Ishikawa (cell line): ENCODE measurements at regions not wholly inside any gene's neighbourhood (a gene's known extent, or its start where the extent isn't known, plus 50 kb on each side); places are given as distances from the start of the nearest gene placed in this dataset.

Source experiments
- CEBPB ChIP-seq: IDR thresholded peaks from 2 replicates; pipeline ENCODE4 v1.6.1; 2012
- CREB1 ChIP-seq: IDR thresholded peaks from 2 replicates; pipeline ENCODE4 v1.6.1; 2012; ENCODE audit warnings: low read depth
- EGR1 ChIP-seq: IDR thresholded peaks from 2 replicates; pipeline ENCODE4 v1.6.1; 2012
- EP300 ChIP-seq: IDR thresholded peaks from 2 replicates; pipeline ENCODE4 v1.6.1; 2012; ENCODE audit warnings: borderline replicate concordance
- FOXM1 ChIP-seq: IDR thresholded peaks from 2 replicates; pipeline ENCODE4 v1.6.1; 2012; ENCODE audit warnings: low read depth, borderline replicate concordance
- MAX ChIP-seq: IDR thresholded peaks from 2 replicates; pipeline ENCODE4 v1.6.1; 2012
- NFIC ChIP-seq: IDR thresholded peaks from 2 replicates; pipeline ENCODE4 v1.6.1; 2012
- RAD21 ChIP-seq: IDR thresholded peaks from 2 replicates; pipeline ENCODE4 v1.6.1; 2012; ENCODE audit warnings: low read depth
- REST ChIP-seq: IDR thresholded peaks from 2 replicates; pipeline ENCODE4 v1.6.1; 2012; ENCODE audit warnings: low read depth, mild to moderate bottlenecking
- TAF1 ChIP-seq: IDR thresholded peaks from 2 replicates; pipeline ENCODE4 v1.6.1; 2012; ENCODE audit warnings: low read depth, mild to moderate bottlenecking
- TCF12 ChIP-seq: IDR thresholded peaks from 2 replicates; pipeline ENCODE4 v1.6.1; 2012; ENCODE audit warnings: low read depth
- TEAD4 ChIP-seq: IDR thresholded peaks from 2 replicates; pipeline ENCODE4 v1.6.1; 2012
- USF1 ChIP-seq: IDR thresholded peaks from 2 replicates; pipeline ENCODE4 v1.6.1; 2012
- YY1 ChIP-seq: IDR thresholded peaks from 2 replicates; pipeline ENCODE4 v1.6.1; 2012; ENCODE audit warnings: low read depth
- ZBTB7A ChIP-seq: IDR thresholded peaks from 2 replicates; pipeline ENCODE4 v1.6.1; 2012; ENCODE audit warnings: low read depth

GRCh38 chr21:14836950-14837349, 227.8 kb downstream of the NRIP1 start:
- no peak for TF ChIP-seq EP300
- TF ChIP-seq YY1, result no peak
- TF ChIP-seq USF1, result no peak
- TF ChIP-seq NFIC, result no peak
- TF ChIP-seq EGR1, result no peak
- no peak for TF ChIP-seq TAF1
- TF ChIP-seq TCF12, result no peak

GRCh38 chr21:14833666-14834351, 231.0 kb downstream of the NRIP1 start:
- TF ChIP-seq USF1, result no peak
- TF ChIP-seq EP300, result no peak
- TF ChIP-seq TAF1, result no peak
- no peak for TF ChIP-seq NFIC
- TF ChIP-seq CEBPB, result no peak
- TF ChIP-seq MAX, result no peak
- TF ChIP-seq ZBTB7A, result no peak
- TF ChIP-seq YY1, result no peak
- TF ChIP-seq TCF12, result no peak
- TF ChIP-seq TEAD4, result no peak
- TF ChIP-seq EGR1, result no peak
- TF ChIP-seq RAD21, result no peak
- no peak for TF ChIP-seq CREB1
- no peak for TF ChIP-seq REST
- TF ChIP-seq FOXM1, result no peak

- no peak for TF ChIP-seq CREB1
- TF ChIP-seq RAD21, result no peak
- no peak for TF ChIP-seq FOXM1
- TF ChIP-seq YY1, result no peak
- TF ChIP-seq EGR1, result no peak
- no peak for TF ChIP-seq TAF1
- no peak for TF ChIP-seq ZBTB7A
These were observed 231.6 kb downstream of the NRIP1 start for GRCh38 chr21:14833241-14833640.

GRCh38 chr21:14830307-14830706, 234.5 kb downstream of the NRIP1 start:
- TF ChIP-seq CEBPB, result no peak

- TF ChIP-seq RAD21, result no peak
- no peak for TF ChIP-seq CEBPB
- TF ChIP-seq TCF12, result no peak
- no peak for TF ChIP-seq EP300
- no peak for TF ChIP-seq MAX
- no peak for TF ChIP-seq FOXM1
- TF ChIP-seq YY1, result no peak
- no peak for TF ChIP-seq USF1
- TF ChIP-seq REST, result no peak
- no peak for TF ChIP-seq ZBTB7A
- TF ChIP-seq NFIC, result no peak
- TF ChIP-seq TAF1, result no peak
- no peak for TF ChIP-seq TEAD4
- no peak for TF ChIP-seq EGR1
- no peak for TF ChIP-seq CREB1
These were observed 235.1 kb downstream of the NRIP1 start for GRCh38 chr21:14829685-14830084.

- no peak for TF ChIP-seq RAD21
- TF ChIP-seq FOXM1, result no peak
- TF ChIP-seq CEBPB, result no peak
- TF ChIP-seq USF1, result no peak
- TF ChIP-seq CREB1, result no peak
- no peak for TF ChIP-seq EGR1
- TF ChIP-seq ZBTB7A, result no peak
- no peak for TF ChIP-seq MAX
- TF ChIP-seq REST, result no peak
- TF ChIP-seq NFIC, result no peak
- TF ChIP-seq YY1, result no peak
These were observed 237.3 kb downstream of the NRIP1 start for GRCh38 chr21:14827468-14827867.
